GF-D8 (cell line): ENCODE measurements at regions not wholly inside any gene's neighbourhood (a gene's known extent, or its start where the extent isn't known, plus 50 kb on each side); places are given as distances from the start of the nearest gene placed in this dataset.

Experiments
- DNase-seq: peaks from one replicate; lab custom pipeline; 2025; lab: John Stamatoyannopoulos, UW

GRCh38 chr22:48397531-48398180 is 1430.0 kb downstream of the BRD1 start:
- DNase-seq, result no peak

GRCh38 chr22:48396785-48397530 is 1430.7 kb downstream of the BRD1 start:
- no peak for DNase-seq

GRCh38 chr22:48396091-48396784 is 1431.4 kb downstream of the BRD1 start:
- DNase-seq, result no peak

- DNase-seq, result no peak
Measured at GRCh38 chr22:48395201-48395600, 1432.5 kb downstream of the BRD1 start.

GRCh38 chr22:48394787-48395186 is 1432.9 kb downstream of the BRD1 start:
- DNase-seq, result no peak

- no peak for DNase-seq
Measured at GRCh38 chr22:48393885-48394284, 1433.8 kb downstream of the BRD1 start.

- no peak for DNase-seq
Measured at GRCh38 chr22:48393041-48393370, 1434.7 kb downstream of the BRD1 start.

- no peak for DNase-seq
Measured at GRCh38 chr22:48391820-48392219, 1435.9 kb downstream of the BRD1 start.

GRCh38 chr22:48391171-48391711 is 1436.4 kb downstream of the BRD1 start:
- DNase-seq, result no peak

- no peak for DNase-seq
Measured at GRCh38 chr22:48389916-48390315, 1437.8 kb downstream of the BRD1 start.

GRCh38 chr22:48382197-48382596 is 1445.5 kb downstream of the BRD1 start:
- DNase-seq, result no peak

GRCh38 chr22:48380016-48380665 is 1447.5 kb downstream of the BRD1 start:
- DNase-seq, result no peak

- no peak for DNase-seq
Measured at GRCh38 chr22:48379371-48379770, 1448.3 kb downstream of the BRD1 start.

GRCh38 chr22:48378673-48379072 is 1449.0 kb downstream of the BRD1 start:
- no peak for DNase-seq

GRCh38 chr22:48376936-48377712 is 1450.5 kb downstream of the BRD1 start:
- DNase-seq, result no peak

- no peak for DNase-seq
Measured at GRCh38 chr22:48376428-48376827, 1451.2 kb downstream of the BRD1 start.

- no peak for DNase-seq
Measured at GRCh38 chr22:48373626-48374173, 1454.0 kb downstream of the BRD1 start.

- no peak for DNase-seq
Measured at GRCh38 chr22:48372390-48372789, 1455.3 kb downstream of the BRD1 start.

- no peak for DNase-seq
Measured at GRCh38 chr22:48371391-48371790, 1456.3 kb downstream of the BRD1 start.

GRCh38 chr22:48370508-48371325 is 1457.0 kb downstream of the BRD1 start:
- no peak for DNase-seq
